ENCODE measurements at regions not wholly inside any gene's neighbourhood (a gene's known extent, or its start where the extent isn't known, plus 50 kb on each side); places are given as distances from the start of the nearest gene placed in this dataset.

DNA sequence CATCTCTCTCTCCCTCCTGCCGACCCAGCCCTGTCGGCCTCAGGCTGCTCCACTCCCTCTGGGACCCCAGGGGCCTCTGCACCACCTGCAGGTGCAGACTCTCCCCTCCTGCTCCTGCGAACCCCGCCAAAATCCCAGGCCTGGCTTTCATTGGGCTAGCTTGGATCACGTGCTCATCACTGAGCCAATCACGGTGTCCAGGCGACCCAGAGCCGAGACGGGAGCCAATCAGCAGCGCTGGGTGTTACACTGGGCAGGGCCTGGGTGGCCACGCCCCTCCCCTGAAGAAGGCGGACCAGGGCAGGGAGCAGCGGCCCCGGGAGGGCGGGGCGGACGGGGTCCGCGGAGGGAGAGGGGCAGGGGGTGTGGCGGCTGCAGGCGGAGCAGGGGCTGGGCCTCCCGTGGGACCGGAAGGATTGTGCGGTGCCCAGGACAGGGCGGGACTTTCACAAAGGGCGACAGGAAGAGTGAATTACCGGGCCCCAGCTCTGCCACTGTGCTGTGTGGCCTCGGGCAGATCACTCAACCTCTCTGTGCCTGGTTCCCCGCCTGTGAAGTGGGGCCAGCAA, 66.6 kb upstream of the FBRSL1 start:
- no peaks in the 10 kb centered on the region for H3K36me3 ChIP-seq (ENCODE audit: control insufficient read depth, insufficient read depth, low read length, severe bottlenecking)
- no peak overlapping the region for H3K9ac ChIP-seq (ENCODE audit: low read length)
- no peak for DNase-seq (ENCODE audit: low read depth)
- H3K4me3 ChIP-seq (ENCODE audit: low read length): no peak overlapping the region
- peaks cover 81% of the 10 kb centered on the region for H3K27me3 ChIP-seq (replicated peaks; ENCODE audit: control insufficient read depth, insufficient read depth, low read length)
- H3K4me1 ChIP-seq (ENCODE audit: control insufficient read depth, insufficient read depth, low read length): no peaks in the 10 kb centered on the region
- peaks cover 17% of the 10 kb centered on the region for H3K9me3 ChIP-seq (ENCODE audit: control insufficient read depth, low read length)

GRCh38 chr12:132422381-132423043, 67.4 kb upstream of the FBRSL1 start:
- H3K27me3 ChIP-seq (replicated peaks; ENCODE audit: control insufficient read depth, insufficient read depth, low read length): peaks cover 82% of the 10 kb centered on the region

GRCh38 chr12:132422040-132422380, 67.9 kb upstream of the FBRSL1 start:
- Histone ChIP-seq H3K36me3 (ENCODE audit: control insufficient read depth, insufficient read depth, low read length, severe bottlenecking) (no peaks in the 10 kb centered on the region), H3K4me1 (ENCODE audit: control insufficient read depth, insufficient read depth, low read length) (no peaks in the 10 kb centered on the region), H3K4me3 (ENCODE audit: low read length) (no peak overlapping the region), H3K27me3 (replicated peaks; ENCODE audit: control insufficient read depth, insufficient read depth, low read length) (peaks cover 81% of the 10 kb centered on the region), H3K9me3 (ENCODE audit: control insufficient read depth, low read length) (peaks cover 17% of the 10 kb centered on the region), H3K9ac (ENCODE audit: low read length) (no peak overlapping the region)
- no peak for DNase-seq (ENCODE audit: low read depth)

More at GRCh38 chr12:132422381-132423043, 67.4 kb upstream of the FBRSL1 start:
- H3K9ac ChIP-seq (ENCODE audit: low read length): no peak overlapping the region
- no peak overlapping the region for H3K4me3 ChIP-seq (ENCODE audit: low read length)
- no peaks in the 10 kb centered on the region for H3K4me1 ChIP-seq (ENCODE audit: control insufficient read depth, insufficient read depth, low read length)
- no peaks in the 10 kb centered on the region for H3K36me3 ChIP-seq (ENCODE audit: control insufficient read depth, insufficient read depth, low read length, severe bottlenecking)
- peak; percentile 79 for DNase-seq (ENCODE audit: low read depth)
- H3K9me3 ChIP-seq (ENCODE audit: control insufficient read depth, low read length): peaks cover 17% of the 10 kb centered on the region

DNA sequence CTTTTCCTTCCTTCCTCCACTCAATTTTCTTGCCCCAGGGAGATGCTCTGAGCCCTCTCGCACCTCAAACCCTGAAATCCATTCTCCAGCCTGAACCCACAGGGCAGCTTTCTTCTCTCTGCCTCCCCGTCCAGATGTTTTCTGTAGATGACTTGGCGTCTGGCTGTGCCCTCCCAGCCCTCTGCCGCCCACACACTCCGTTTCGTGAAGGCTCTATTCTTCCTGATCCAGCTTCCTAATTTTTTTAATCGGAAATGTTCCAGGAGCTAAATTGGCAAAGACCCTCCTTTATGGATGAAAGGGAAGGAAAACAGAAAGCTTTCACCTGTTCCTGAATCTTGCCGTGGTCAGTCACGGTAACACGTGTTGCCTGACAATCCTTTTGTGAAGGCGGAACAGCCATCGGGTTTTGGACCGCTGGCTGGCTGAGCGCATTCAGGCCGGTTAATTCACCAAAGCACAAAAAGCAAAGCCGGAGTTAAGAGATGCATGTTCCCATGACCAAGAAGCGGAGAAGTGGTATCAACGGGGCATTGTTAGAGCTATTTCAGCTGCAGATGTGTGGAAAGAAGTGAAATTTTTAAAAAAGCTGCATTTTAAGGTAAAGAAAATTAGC, 70.2 kb upstream of the FBRSL1 start:
- Histone ChIP-seq H3K9me3 (ENCODE audit: control insufficient read depth, low read length) (peaks cover 6% of the 10 kb centered on the region), H3K4me1 (ENCODE audit: control insufficient read depth, insufficient read depth, low read length) (no peaks in the 10 kb centered on the region), H3K4me3 (ENCODE audit: low read length) (no peak overlapping the region), H3K36me3 (ENCODE audit: control insufficient read depth, insufficient read depth, low read length, severe bottlenecking) (no peaks in the 10 kb centered on the region), H3K9ac (ENCODE audit: low read length) (no peak overlapping the region), H3K27me3 (replicated peaks; ENCODE audit: control insufficient read depth, insufficient read depth, low read length) (peaks cover 71% of the 10 kb centered on the region)
- peak; percentile 50 for DNase-seq (ENCODE audit: low read depth)

DNA sequence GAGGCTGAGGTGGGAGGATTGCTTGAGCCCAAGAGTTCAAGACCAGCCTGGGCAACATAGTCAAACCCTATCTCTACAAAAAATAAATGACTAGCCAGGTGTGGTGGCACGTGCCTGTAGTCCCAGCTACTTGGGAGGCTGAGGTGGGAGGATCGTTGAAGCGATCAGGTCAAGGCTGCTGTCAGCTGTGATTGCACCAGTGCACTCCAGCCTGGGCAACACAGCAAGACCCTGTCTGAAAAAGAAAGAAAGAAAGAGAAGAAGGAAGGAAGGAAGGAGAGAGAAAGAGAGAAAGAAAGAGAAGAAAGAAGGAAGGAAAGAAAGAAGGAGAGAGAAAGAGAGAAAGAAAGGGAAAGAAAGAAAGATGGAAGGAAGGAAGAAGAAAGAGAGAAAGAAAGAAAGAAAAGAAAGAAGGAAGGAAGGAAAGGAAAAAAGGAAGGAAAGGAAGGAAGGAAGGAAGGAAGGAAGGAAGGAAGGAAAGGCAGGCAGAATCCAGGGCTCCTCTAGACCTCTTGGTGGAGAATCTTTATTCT, 71.5 kb upstream of the FBRSL1 start:
- no peak for DNase-seq (ENCODE audit: low read depth)
- H3K36me3 ChIP-seq (ENCODE audit: control insufficient read depth, insufficient read depth, low read length, severe bottlenecking): no peaks in the 10 kb centered on the region
- peaks cover 4% of the 10 kb centered on the region for H3K9me3 ChIP-seq (ENCODE audit: control insufficient read depth, low read length)
- H3K4me1 ChIP-seq (ENCODE audit: control insufficient read depth, insufficient read depth, low read length): no peaks in the 10 kb centered on the region
- peaks cover 73% of the 10 kb centered on the region for H3K27me3 ChIP-seq (replicated peaks; ENCODE audit: control insufficient read depth, insufficient read depth, low read length)
- no peak overlapping the region for H3K9ac ChIP-seq (ENCODE audit: low read length)
- no peak overlapping the region for H3K4me3 ChIP-seq (ENCODE audit: low read length)

DNA sequence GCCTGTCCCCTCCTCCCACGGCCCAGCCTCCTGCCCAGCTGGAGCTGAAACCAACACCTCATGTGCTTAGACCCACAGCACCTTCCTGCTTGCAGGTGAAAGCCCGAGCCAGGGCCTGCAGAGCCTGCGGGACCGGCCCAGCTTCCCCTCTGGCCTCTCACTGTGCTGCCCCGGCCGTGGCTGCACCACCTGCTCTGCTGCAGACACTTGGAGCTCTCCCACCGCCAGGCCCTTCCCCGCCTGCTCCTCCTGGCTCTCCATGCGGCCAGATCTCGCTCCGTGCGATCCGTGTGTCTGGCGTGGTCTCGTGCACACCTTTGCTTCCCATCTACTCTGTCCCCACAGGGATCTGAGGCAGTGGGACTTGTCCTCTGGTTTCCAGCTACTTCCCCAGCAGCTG, 72.2 kb upstream of the FBRSL1 start:
- no peak for DNase-seq (ENCODE audit: low read depth)
- Histone ChIP-seq H3K27me3 (replicated peaks; ENCODE audit: control insufficient read depth, insufficient read depth, low read length) (peaks cover 67% of the 10 kb centered on the region), H3K36me3 (ENCODE audit: control insufficient read depth, insufficient read depth, low read length, severe bottlenecking) (no peaks in the 10 kb centered on the region)

DNA sequence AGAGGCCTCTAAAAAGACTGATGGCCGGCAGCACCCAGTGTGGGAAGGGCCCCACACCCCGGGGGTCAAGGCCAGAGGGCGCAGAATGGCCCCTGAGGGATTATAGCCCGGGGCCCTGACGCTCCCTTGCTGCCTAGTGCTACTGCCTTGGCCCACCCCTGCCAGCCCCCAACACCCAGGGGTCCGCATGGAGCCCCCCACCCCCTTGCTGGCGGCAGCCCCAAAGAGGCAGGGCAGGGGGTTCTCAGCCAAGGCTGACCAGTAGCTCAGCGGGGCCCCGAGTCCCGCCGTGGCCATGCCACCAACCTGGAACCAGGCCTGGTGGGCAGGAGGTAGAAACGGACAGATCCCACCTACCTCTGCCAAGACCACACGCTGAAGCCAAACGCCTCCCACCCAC, 73.1 kb upstream of the FBRSL1 start:
- H3K4me1 ChIP-seq (ENCODE audit: control insufficient read depth, insufficient read depth, low read length): no peaks in the 10 kb centered on the region
- no peak overlapping the region for H3K4me3 ChIP-seq (ENCODE audit: low read length)
- H3K27me3 ChIP-seq (replicated peaks; ENCODE audit: control insufficient read depth, insufficient read depth, low read length): peaks cover 58% of the 10 kb centered on the region
- no peak for DNase-seq (ENCODE audit: low read depth)
- H3K9ac ChIP-seq (ENCODE audit: low read length): no peak overlapping the region
- H3K36me3 ChIP-seq (ENCODE audit: control insufficient read depth, insufficient read depth, low read length, severe bottlenecking): no peaks in the 10 kb centered on the region
- peaks cover 4% of the 10 kb centered on the region for H3K9me3 ChIP-seq (ENCODE audit: control insufficient read depth, low read length)

More for the DNA sequence above, 72.2 kb upstream of the FBRSL1 start:
- no peak overlapping the region for H3K4me3 ChIP-seq (ENCODE audit: low read length)
- H3K4me1 ChIP-seq (ENCODE audit: control insufficient read depth, insufficient read depth, low read length): no peaks in the 10 kb centered on the region
- peaks cover 4% of the 10 kb centered on the region for H3K9me3 ChIP-seq (ENCODE audit: control insufficient read depth, low read length)
- H3K9ac ChIP-seq (ENCODE audit: low read length): no peak overlapping the region

- Histone ChIP-seq H3K4me3 (ENCODE audit: low read length) (no peak overlapping the region), H3K9ac (ENCODE audit: low read length) (no peak overlapping the region), H3K9me3 (ENCODE audit: control insufficient read depth, low read length) (peaks cover 4% of the 10 kb centered on the region), H3K4me1 (ENCODE audit: control insufficient read depth, insufficient read depth, low read length) (no peaks in the 10 kb centered on the region), H3K27me3 (replicated peaks; ENCODE audit: control insufficient read depth, insufficient read depth, low read length) (peaks cover 52% of the 10 kb centered on the region), H3K36me3 (ENCODE audit: control insufficient read depth, insufficient read depth, low read length, severe bottlenecking) (no peaks in the 10 kb centered on the region)
- no peak for DNase-seq (ENCODE audit: low read depth)
Observed at GRCh38 chr12:132416121-132416673, 73.8 kb upstream of the FBRSL1 start.

DNA sequence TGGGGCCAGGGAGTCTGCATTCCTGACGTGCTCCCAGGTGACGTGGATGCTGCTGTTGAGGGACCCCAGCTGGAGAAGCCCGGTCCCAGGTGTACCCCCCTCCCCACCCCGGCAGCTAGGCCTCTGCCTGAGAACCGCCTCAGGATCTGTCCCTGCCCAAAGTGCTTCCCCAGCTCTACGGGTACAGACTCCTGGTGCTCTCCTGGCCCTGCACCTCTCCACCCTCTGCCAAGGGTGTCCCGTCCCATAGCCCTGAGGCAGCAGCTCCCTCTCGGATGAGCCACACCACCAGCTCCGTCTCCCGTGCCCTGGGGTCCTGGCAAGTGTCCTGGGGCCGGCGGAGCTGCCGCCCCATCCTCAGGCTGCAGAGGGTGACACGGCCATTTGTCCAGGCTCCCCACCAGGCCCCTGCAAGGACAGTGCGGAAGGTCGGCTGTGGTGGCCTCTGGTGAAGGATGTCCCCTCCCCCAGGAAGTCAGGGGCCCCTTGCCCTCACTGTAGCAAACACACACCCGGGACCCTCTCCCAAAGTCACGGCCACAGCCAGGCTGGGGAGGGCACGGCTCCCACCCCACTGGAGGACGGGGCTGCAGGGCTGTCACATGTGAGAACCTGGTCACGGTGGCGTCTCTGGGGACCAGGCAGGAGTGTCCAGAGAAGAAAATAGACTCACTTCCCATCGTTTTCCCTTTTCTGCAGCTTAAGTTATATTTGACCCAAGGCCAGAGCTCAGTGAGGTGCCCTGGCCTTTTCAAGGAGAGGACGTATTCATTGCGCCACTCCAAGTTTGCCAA, 74.4 kb upstream of the FBRSL1 start:
- H3K27me3 ChIP-seq (replicated peaks; ENCODE audit: control insufficient read depth, insufficient read depth, low read length): peaks cover 47% of the 10 kb centered on the region

DNA sequence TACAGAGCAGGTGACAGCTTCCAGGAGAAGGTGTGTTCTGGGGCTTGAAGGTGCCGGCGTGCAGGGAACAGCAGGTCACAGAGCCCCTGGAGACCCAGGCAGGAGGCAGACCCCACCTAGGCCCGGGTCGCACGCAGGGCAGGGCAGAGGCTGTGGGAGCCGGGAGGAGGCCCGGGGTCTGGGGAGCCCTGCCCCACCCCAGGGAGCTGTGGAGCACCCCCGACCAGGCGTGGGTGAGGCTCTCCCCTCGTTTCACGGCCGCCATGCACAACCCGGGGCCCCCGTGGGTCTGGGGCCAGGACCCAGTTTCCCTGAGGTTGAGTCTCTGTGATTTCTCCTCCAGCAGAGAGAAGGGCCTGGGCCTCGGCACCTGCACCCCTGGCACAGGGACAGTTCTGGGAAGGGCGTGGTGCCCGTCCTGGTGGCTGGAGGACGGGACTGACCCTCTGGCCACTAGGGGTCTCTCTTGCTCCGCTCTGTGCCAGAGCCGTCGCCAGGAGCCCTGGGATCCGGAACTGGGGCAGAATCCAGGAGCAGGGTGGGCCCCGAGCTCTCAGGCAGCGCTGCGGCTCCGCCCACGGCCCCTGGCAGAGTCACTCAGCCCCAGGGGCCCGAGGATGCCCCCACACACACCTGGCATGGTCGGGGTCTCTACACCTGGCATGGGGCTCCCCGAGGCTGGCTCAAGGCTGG, 75.2 kb upstream of the FBRSL1 start:
- Histone ChIP-seq H3K27me3 (replicated peaks; ENCODE audit: control insufficient read depth, insufficient read depth, low read length) (peaks cover 47% of the 10 kb centered on the region), H3K4me1 (ENCODE audit: control insufficient read depth, insufficient read depth, low read length) (no peaks in the 10 kb centered on the region)

More for the DNA sequence above, 74.4 kb upstream of the FBRSL1 start:
- Histone ChIP-seq H3K36me3 (ENCODE audit: control insufficient read depth, insufficient read depth, low read length, severe bottlenecking) (no peaks in the 10 kb centered on the region), H3K9ac (ENCODE audit: low read length) (no peak overlapping the region), H3K4me1 (ENCODE audit: control insufficient read depth, insufficient read depth, low read length) (no peaks in the 10 kb centered on the region), H3K9me3 (ENCODE audit: control insufficient read depth, low read length) (peaks cover under 1% of the 10 kb centered on the region), H3K4me3 (ENCODE audit: low read length) (no peak overlapping the region)
- no peak for DNase-seq (ENCODE audit: low read depth)

More for the DNA sequence above, 75.2 kb upstream of the FBRSL1 start:
- Histone ChIP-seq H3K9me3 (ENCODE audit: control insufficient read depth, low read length) (no peaks in the 10 kb centered on the region), H3K9ac (ENCODE audit: low read length) (no peak overlapping the region), H3K36me3 (ENCODE audit: control insufficient read depth, insufficient read depth, low read length, severe bottlenecking) (no peaks in the 10 kb centered on the region), H3K4me3 (ENCODE audit: low read length) (no peak overlapping the region)
- DNase-seq (ENCODE audit: low read depth): peak; percentile 94
